ENCODE measurements at regions not wholly inside any gene's neighbourhood (a gene's known extent, or its start where the extent isn't known, plus 50 kb on each side); places are given as distances from the start of the nearest gene placed in this dataset.

DNA sequence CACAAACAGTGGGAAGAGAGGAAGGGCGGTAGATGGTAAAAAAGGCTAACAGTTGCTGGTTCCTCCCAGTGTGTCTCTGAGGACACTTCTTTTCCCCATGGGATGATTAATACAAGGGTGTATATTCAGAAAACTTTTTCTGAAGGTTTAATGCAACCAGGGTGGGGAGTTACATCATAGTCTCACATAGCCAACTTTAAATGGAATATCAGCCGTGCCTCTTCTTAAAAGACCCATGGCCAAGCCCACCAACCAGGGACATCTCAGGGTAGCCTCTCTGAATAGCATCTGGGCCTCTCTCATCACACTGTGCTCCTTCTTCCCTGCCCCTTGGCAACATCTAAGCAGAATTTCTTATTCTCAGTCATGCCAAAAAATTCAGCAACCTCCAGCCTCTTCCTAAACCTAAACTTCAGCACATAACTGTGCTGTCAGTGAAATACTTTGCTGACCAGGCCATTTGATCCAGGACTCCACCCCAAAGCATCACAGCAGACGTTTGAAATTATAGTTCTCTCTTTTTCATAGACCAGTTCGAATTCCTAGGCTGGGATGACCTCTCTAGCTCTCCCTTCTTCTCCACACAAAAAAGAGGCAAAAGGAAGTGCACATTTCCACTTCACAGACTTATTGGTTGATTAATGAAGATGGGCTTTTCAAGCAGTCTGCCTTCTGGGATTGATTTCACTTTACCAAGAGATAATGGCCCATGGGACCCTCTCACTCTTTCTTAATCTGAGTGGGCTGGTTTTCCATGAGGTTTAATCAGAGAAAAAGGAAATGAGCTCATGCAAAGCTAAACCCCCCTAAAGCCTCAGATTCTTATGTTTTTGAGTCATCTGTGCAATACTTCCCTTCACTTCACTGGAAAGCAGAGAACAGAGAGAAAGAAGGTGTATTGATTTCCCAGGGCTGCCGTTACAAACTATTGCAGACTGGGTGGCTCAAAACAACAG, 85.1 kb upstream of the RAI14 start:
- DNase-seq: no peak
- Histone ChIP-seq H3K27ac (no peak overlapping the region), H3K4me3 (no peak overlapping the region), H3K9me3 (no peaks in the 10 kb centered on the region), H3K36me3 (no peaks in the 10 kb centered on the region), H3K4me1 (ENCODE audit: insufficient read depth) (no peaks in the 10 kb centered on the region), H3K27me3 (no peaks in the 10 kb centered on the region)
- TF ChIP-seq, protein P1, sequence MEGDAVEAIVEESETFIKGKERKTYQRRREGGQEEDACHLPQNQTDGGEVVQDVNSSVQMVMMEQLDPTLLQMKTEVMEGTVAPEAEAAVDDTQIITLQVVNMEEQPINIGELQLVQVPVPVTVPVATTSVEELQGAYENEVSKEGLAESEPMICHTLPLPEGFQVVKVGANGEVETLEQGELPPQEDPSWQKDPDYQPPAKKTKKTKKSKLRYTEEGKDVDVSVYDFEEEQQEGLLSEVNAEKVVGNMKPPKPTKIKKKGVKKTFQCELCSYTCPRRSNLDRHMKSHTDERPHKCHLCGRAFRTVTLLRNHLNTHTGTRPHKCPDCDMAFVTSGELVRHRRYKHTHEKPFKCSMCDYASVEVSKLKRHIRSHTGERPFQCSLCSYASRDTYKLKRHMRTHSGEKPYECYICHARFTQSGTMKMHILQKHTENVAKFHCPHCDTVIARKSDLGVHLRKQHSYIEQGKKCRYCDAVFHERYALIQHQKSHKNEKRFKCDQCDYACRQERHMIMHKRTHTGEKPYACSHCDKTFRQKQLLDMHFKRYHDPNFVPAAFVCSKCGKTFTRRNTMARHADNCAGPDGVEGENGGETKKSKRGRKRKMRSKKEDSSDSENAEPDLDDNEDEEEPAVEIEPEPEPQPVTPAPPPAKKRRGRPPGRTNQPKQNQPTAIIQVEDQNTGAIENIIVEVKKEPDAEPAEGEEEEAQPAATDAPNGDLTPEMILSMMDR (IDR thresholded peaks at IDR 0.05): no peak
- TF ChIP-seq POLR2A (IDR thresholded peaks at IDR 0.05): no peak
- TF ChIP-seq EP300 (IDR thresholded peaks at IDR 0.05): no peak
- intact Hi-C loops (cut with DNase I): no loop called here
- 40 to 59% (median 51%) methylated on average over 5 of the region's 5 CpGs for WGBS, 3 donors

- H3K36me3 ChIP-seq: no peaks in the 10 kb centered on the region
- TF ChIP-seq POLR2A (IDR thresholded peaks at IDR 0.05) (no peak), EP300 (IDR thresholded peaks at IDR 0.05) (no peak)
- TF ChIP-seq, protein P1 (IDR thresholded peaks at IDR 0.05): no peak
- no peaks in the 10 kb centered on the region for H3K27me3 ChIP-seq
- no peaks in the 10 kb centered on the region for H3K4me1 ChIP-seq (ENCODE audit: insufficient read depth)
- H3K4me3 ChIP-seq: no peak overlapping the region
- intact Hi-C loops (cut with DNase I): no loop called here
- H3K9me3 ChIP-seq: no peaks in the 10 kb centered on the region
- no peak overlapping the region for H3K27ac ChIP-seq
- 92 to 97% (median 92%) methylated on average over 3 of the region's 3 CpGs for WGBS, 3 donors
- no peak for DNase-seq
Observed at GRCh38 chr5:34571677-34572041, 84.5 kb upstream of the RAI14 start.

DNA sequence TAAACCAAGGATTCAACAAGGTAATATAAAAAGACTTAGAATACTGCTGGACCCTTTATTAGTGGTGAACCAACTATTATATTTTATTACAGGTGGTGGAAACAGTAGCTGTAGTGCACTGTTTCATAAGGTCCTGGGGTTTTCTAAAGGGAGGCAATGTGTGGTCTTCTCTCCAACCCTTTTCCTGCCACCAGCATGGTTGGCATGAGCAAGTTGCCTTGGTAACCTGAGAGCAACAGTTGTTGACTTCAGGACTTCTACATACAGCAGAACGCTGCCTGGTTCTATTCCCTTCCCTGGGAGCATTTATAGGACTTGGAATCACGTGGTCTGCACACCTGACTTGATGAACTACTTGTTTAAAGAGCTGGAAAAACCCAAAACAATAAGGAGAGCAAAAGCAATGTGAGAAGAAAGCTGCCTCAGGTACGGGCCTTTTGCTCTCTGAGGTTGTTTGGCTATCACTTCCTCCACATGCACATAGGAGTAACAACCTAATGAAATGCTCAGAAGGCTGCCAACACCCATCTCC, 81.1 kb upstream of the RAI14 start:
- Histone ChIP-seq H3K27me3 (no peaks in the 10 kb centered on the region), H3K9me3 (no peaks in the 10 kb centered on the region), H3K27ac (no peak overlapping the region), H3K36me3 (no peaks in the 10 kb centered on the region), H3K4me1 (ENCODE audit: insufficient read depth) (peaks cover 3% of the 10 kb centered on the region), H3K4me3 (no peak overlapping the region)
- 81 to 91% (median 87%) methylated on average over 3 of the region's 3 CpGs for WGBS, 3 donors
- DNase-seq: no peak
- intact Hi-C loops (cut with DNase I): no loop called here
- TF ChIP-seq POLR2A (IDR thresholded peaks at IDR 0.05) (no peak), EP300 (IDR thresholded peaks at IDR 0.05) (no peak)
- TF ChIP-seq, protein P1 (IDR thresholded peaks at IDR 0.05): no peak

DNA sequence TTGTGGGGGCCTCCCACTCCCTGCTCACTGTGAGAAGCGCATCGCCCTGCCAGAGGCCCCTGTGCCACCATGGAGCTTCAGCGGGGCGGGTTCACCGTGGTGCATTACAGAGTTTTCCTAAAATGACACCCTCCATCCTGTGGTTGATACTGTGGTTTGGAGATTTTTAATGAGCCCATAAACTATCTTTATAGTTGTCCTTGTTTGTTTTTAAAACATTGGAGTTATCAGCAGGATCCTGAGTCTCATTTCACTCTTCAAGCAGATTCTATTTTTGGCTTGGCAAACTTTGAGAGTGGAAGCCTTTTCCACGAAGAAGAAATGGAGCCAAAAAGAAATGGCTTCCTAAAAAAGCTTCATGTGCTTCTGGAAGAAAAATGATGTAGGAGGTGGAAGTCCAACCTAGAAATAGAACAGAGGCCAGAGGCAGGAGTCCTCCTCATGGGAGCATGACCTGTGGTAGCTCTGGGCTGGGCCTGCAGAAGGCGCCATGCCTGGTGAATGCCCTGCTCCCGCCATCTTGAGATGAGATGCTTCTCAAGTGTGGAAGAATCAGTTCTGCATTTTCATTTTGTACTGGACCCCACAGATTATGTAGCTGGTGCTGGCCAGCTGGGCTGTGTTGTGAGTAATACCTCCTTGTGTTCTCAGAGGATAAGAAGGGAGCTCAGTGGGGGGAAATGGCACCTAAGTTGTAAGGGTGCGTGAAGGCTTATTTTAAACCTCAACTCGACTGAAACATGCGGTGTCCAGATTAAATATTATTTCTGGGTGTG, 79.0 kb upstream of the RAI14 start:
- no peak overlapping the region for H3K4me3 ChIP-seq
- no peaks in the 10 kb centered on the region for H3K9me3 ChIP-seq
- H3K4me1 ChIP-seq (ENCODE audit: insufficient read depth): peaks cover 3% of the 10 kb centered on the region
- TF ChIP-seq EP300 (IDR thresholded peaks at IDR 0.05) (no peak), POLR2A (IDR thresholded peaks at IDR 0.05) (no peak)
- TF ChIP-seq, protein P1 (IDR thresholded peaks at IDR 0.05): no peak
- 56 to 62% (median 59%) methylated on average over 11 of the region's 11 CpGs for WGBS, 3 donors
- H3K36me3 ChIP-seq: no peaks in the 10 kb centered on the region
- intact Hi-C loops (cut with DNase I): no loop called here
- H3K27me3 ChIP-seq: no peaks in the 10 kb centered on the region
- H3K27ac ChIP-seq: no peak overlapping the region
- DNase-seq: no peak

Data from ovary (tissue), 7 donors.